ENCODE measurements at regions not wholly inside any gene's neighbourhood (a gene's known extent, or its start where the extent isn't known, plus 50 kb on each side); places are given as distances from the start of the nearest gene placed in this dataset.

DNA sequence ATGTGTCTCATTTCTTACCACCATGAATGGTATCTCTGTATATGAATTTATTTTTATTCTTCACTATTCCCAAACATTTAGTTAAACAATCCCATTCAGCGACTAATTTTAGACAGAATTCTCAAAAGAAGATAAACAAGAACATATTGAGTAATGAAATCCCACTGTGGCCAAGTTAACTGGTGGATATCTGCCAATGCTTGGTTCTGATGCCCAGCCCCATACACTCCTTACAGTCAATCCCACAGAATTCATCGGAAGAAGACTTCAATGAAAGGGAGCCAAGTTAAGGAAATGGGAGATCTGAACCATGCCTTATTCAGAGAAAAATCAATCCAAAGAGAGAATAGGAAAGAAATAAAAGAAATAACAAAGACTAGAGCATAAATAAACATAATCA, 518.0 kb downstream of the XPNPEP1 start:
- Histone ChIP-seq H3K9me3 (no peaks in the 10 kb centered on the region), H3K36me3 (no peaks in the 10 kb centered on the region), H3K27ac (no peak overlapping the region), H3K27me3 (no peaks in the 10 kb centered on the region), H3K4me1 (no peaks in the 10 kb centered on the region), H3K4me3 (no peak overlapping the region)
- no peak for TF ChIP-seq POLR2A (IDR thresholded peaks at IDR 0.05)
- TF ChIP-seq EP300 (IDR thresholded peaks at IDR 0.05) = no peak
- TF ChIP-seq POLR2AphosphoS5 (IDR thresholded peaks at IDR 0.05) = no peak
- TF ChIP-seq, protein P1, sequence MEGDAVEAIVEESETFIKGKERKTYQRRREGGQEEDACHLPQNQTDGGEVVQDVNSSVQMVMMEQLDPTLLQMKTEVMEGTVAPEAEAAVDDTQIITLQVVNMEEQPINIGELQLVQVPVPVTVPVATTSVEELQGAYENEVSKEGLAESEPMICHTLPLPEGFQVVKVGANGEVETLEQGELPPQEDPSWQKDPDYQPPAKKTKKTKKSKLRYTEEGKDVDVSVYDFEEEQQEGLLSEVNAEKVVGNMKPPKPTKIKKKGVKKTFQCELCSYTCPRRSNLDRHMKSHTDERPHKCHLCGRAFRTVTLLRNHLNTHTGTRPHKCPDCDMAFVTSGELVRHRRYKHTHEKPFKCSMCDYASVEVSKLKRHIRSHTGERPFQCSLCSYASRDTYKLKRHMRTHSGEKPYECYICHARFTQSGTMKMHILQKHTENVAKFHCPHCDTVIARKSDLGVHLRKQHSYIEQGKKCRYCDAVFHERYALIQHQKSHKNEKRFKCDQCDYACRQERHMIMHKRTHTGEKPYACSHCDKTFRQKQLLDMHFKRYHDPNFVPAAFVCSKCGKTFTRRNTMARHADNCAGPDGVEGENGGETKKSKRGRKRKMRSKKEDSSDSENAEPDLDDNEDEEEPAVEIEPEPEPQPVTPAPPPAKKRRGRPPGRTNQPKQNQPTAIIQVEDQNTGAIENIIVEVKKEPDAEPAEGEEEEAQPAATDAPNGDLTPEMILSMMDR (IDR thresholded peaks at IDR 0.05) = no peak
- intact Hi-C loops (cut with DNase I) = no loop called here
- DNase-seq = no peak
- WGBS, 2 donors = 72 to 76% methylated on average over 2 of the region's 2 CpGs

DNA sequence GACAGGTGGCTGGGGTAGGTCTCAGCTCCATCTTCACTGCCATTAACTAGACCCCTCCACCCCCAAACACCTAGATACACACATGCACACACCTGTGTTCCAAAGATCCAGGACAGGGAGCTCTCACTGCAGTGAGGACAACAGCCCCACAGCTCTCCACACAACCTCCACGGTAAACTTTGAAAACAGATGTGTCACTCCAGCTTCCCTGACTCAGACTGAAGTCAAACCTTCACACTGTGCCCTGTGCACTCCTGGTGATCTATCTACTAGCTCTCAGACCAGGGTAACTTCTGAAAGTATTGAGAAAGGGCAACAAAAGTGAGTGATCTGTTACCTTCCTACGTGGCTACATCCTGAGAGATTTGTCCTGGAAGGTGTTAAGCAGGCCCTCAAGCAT, 519.8 kb downstream of the XPNPEP1 start:
- no peak overlapping the region for H3K27ac ChIP-seq
- intact Hi-C loops (cut with DNase I) = no loop called here
- no peak for DNase-seq
- H3K9me3 ChIP-seq = no peaks in the 10 kb centered on the region
- WGBS, 2 donors = 58 to 68% methylated on average over 2 of the region's 2 CpGs
- TF ChIP-seq POLR2A (IDR thresholded peaks at IDR 0.05) (no peak), POLR2AphosphoS5 (IDR thresholded peaks at IDR 0.05) (no peak), EP300 (IDR thresholded peaks at IDR 0.05) (no peak)
- TF ChIP-seq, protein P1 (IDR thresholded peaks at IDR 0.05) = no peak
- H3K27me3 ChIP-seq = no peaks in the 10 kb centered on the region
- H3K4me1 ChIP-seq = no peaks in the 10 kb centered on the region
- H3K36me3 ChIP-seq = no peaks in the 10 kb centered on the region
- no peak overlapping the region for H3K4me3 ChIP-seq

DNA sequence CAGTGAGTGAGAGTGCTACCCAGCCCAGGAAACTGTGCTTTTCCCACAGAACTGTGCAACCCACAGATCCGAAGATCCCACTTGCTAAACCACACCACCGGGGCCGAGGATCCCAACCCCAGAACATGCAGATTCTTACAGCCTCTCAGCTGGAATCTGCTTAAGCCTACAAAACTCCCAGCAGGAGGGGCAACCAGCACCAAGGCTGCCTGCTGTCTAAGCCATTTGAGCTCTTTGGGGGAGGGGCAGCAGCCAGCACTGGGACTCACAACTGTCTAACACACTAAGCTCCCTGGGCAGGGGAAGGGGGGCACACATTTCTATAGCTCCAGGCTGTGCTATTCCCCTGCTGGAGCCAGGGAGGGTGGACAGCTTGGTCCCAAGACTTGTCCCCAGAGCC, 529.9 kb downstream of the XPNPEP1 start:
- H3K4me3 ChIP-seq = no peak overlapping the region
- DNase-seq = no peak
- H3K4me1 ChIP-seq = no peaks in the 10 kb centered on the region
- H3K36me3 ChIP-seq = no peaks in the 10 kb centered on the region
- no peak overlapping the region for H3K27ac ChIP-seq
- intact Hi-C loops (cut with DNase I) = no loop called here
- H3K9me3 ChIP-seq = no peaks in the 10 kb centered on the region
- H3K27me3 ChIP-seq = no peaks in the 10 kb centered on the region
- TF ChIP-seq POLR2A (IDR thresholded peaks at IDR 0.05) (no peak), POLR2AphosphoS5 (IDR thresholded peaks at IDR 0.05) (no peak), EP300 (IDR thresholded peaks at IDR 0.05) (no peak)
- TF ChIP-seq, protein P1 (IDR thresholded peaks at IDR 0.05) = no peak
- WGBS, 2 donors = 36 to 39% methylated on average over 3 of the region's 3 CpGs

DNA sequence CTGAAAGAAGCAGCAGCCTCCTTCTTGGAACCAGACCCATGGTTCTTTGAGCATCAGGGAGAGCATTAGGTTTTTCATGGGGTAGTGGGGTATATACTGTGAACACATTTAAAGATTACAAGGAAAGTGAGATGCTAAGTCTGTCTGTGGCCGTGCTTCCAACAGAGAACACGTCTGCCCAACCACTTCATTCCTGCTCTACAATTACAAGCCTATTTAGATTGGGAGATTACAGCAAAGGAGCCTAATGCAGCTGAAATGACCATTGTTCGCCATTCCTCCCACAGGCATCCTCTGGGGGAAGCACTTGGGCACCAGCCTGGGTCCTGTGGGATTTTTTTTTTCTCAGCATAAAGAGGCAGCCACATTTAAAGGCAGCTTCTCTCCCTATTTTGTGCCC, 536.4 kb downstream of the XPNPEP1 start:
- intact Hi-C loops (cut with DNase I) = no loop called here
- H3K27ac ChIP-seq = no peak overlapping the region
- no peaks in the 10 kb centered on the region for H3K9me3 ChIP-seq
- WGBS, 2 donors = 50 to 51% methylated on average over 3 of the region's 3 CpGs
- no peak for TF ChIP-seq EP300 (IDR thresholded peaks at IDR 0.05)
- TF ChIP-seq POLR2AphosphoS5 (IDR thresholded peaks at IDR 0.05) = no peak
- TF ChIP-seq, protein P1 (IDR thresholded peaks at IDR 0.05) = no peak
- no peak for TF ChIP-seq POLR2A (IDR thresholded peaks at IDR 0.05)
- H3K4me1 ChIP-seq = peaks cover 0 to 5% (median 0%) of the 10 kb centered on the region in 4 donors
- no peaks in the 10 kb centered on the region for H3K36me3 ChIP-seq
- no peaks in the 10 kb centered on the region for H3K27me3 ChIP-seq
- H3K4me3 ChIP-seq = no peak overlapping the region
- no peak for DNase-seq

DNA sequence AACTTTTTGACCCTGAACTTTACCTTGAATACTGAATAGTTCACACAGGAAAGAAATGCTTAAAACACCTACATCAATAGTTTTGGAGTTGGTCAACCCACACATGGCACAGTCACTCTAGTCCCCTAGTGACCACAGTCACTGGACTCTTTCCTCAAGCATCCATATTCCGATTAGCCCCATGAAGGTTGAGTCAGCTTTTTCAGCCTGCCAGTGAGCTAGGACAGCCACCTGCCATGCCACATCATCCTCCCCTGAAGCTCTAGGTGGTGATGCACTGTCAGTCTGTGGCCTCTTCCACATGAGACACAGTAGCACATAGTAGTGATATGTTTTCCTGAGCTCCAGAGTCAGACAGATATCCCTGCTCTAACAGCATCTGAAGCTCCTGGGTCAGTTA, 537.2 kb downstream of the XPNPEP1 start:
- no peak for DNase-seq
- H3K27ac ChIP-seq = no peak overlapping the region
- TF ChIP-seq EP300 (IDR thresholded peaks at IDR 0.05) = no peak
- TF ChIP-seq POLR2A (IDR thresholded peaks at IDR 0.05) = no peak
- TF ChIP-seq, protein P1 (IDR thresholded peaks at IDR 0.05) = no peak
- no peaks in the 10 kb centered on the region for H3K36me3 ChIP-seq
- H3K9me3 ChIP-seq = no peaks in the 10 kb centered on the region
- H3K4me3 ChIP-seq = no peak overlapping the region
- 90 to 93% methylated on average over 1 of the region's 1 CpG for WGBS, 2 donors
- no peaks in the 10 kb centered on the region for H3K27me3 ChIP-seq
- intact Hi-C loops (cut with DNase I) = no loop called here
- H3K4me1 ChIP-seq = peaks cover 0 to 8% (median 5%) of the 10 kb centered on the region in 4 donors
